Brain microvascular endothelial cell (primary cell): ENCODE measurements at regions not wholly inside any gene's neighbourhood (a gene's known extent, or its start where the extent isn't known, plus 50 kb on each side); places are given as distances from the start of the nearest gene placed in this dataset.
"Not testable (repeated sequence)": the region's sequence is repeated elsewhere in the genome, so short reads cannot be mapped to it uniquely, and the experiment has no call there.

Experiments
- DNase-seq: peaks from one replicate; pipeline ENCODE4 v3.0.0-alpha.2; 2020
- H3K27ac ChIP-seq: fragments of 250-450 bp; sonication (Bioruptor Pico); 2 replicates; pipeline ENCODE4 v1.5.1; 2020; ENCODE audit warnings: mild to moderate bottlenecking, moderate library complexity
- H3K27me3 ChIP-seq: fragments of 250-450 bp; sonication (Bioruptor Pico); replicated peaks from 2 replicates; pipeline ENCODE4 v1.5.1; 2020; ENCODE audit warnings: mild to moderate bottlenecking
- H3K36me3 ChIP-seq: fragments of 250-450 bp; sonication (Bioruptor Pico); replicated peaks from 2 replicates; pipeline ENCODE4 v1.5.1; 2020; ENCODE audit warnings: mild to moderate bottlenecking
- H3K4me3 ChIP-seq: 2 replicates; pipeline ENCODE4 v1.5.1; 2011; ENCODE audit warnings: low read depth, mild to moderate bottlenecking, control low read depth, low read length, moderate library complexity
- CTCF ChIP-seq: IDR thresholded peaks from 2 replicates; pipeline ENCODE4 v1.5.1; 2011; ENCODE audit warnings: low read depth, mild to moderate bottlenecking, moderate library complexity, low read length, control low read depth, inconsistent platforms; ENCODE audit errors: missing control alignments
- in situ Hi-C: cut with HindIII; loops from 2 replicates; pipeline ENCODE4 v1.10.0; 2017; ENCODE audit warnings: low sequenced_read_pairs, low pct_ligation_motif_present

GRCh38 chr16:17001471-17001870 is 469.3 kb downstream of the XYLT1 start:
- no peaks in the 10 kb centered on the region for H3K36me3 ChIP-seq
- no peak overlapping the region for H3K4me3 ChIP-seq
- in situ Hi-C loops = no loop called here
- no peak for TF ChIP-seq CTCF
- DNase-seq = no peak
- H3K27ac ChIP-seq = no peak overlapping the region
- no peaks in the 10 kb centered on the region for H3K27me3 ChIP-seq

- in situ Hi-C loops = no loop called here
- H3K4me3 ChIP-seq = no peak overlapping the region
Observed at GRCh38 chr16:17002565-17002964, 468.2 kb downstream of the XYLT1 start.

GRCh38 chr16:17005963-17006362 is 464.8 kb downstream of the XYLT1 start:
- H3K27ac ChIP-seq, H3K36me3 ChIP-seq, H3K4me3 ChIP-seq, DNase-seq, in situ Hi-C loops, H3K27me3 ChIP-seq: not testable (repeated sequence)

More at GRCh38 chr16:17002565-17002964, 468.2 kb downstream of the XYLT1 start:
- Histone ChIP-seq H3K27me3 (no peaks in the 10 kb centered on the region), H3K27ac (no peak overlapping the region), H3K36me3 (no peaks in the 10 kb centered on the region)
- no peak for DNase-seq
- no peak for TF ChIP-seq CTCF

GRCh38 chr16:17011712-17012111 is 459.0 kb downstream of the XYLT1 start:
- H3K27me3 ChIP-seq = no peaks in the 10 kb centered on the region
- DNase-seq = no peak
- no peak for TF ChIP-seq CTCF
- in situ Hi-C loops = no loop called here
- H3K4me3 ChIP-seq = no peak overlapping the region
- H3K27ac ChIP-seq = no peak overlapping the region
- no peaks in the 10 kb centered on the region for H3K36me3 ChIP-seq

GRCh38 chr16:17013038-17013437 is 457.7 kb downstream of the XYLT1 start:
- Histone ChIP-seq H3K4me3 (no peak overlapping the region), H3K27me3 (no peaks in the 10 kb centered on the region), H3K36me3 (no peaks in the 10 kb centered on the region), H3K27ac (no peak overlapping the region)
- DNase-seq = no peak
- TF ChIP-seq CTCF = no peak
- in situ Hi-C loops = no loop called here

GRCh38 chr16:17014484-17015121 is 456.2 kb downstream of the XYLT1 start:
- in situ Hi-C loops = no loop called here
- no peaks in the 10 kb centered on the region for H3K36me3 ChIP-seq

More at GRCh38 chr16:17014484-17015121, 456.2 kb downstream of the XYLT1 start:
- no peaks in the 10 kb centered on the region for H3K27me3 ChIP-seq
- no peak overlapping the region for H3K27ac ChIP-seq
- H3K4me3 ChIP-seq = no peak overlapping the region
- TF ChIP-seq CTCF = no peak
- no peak for DNase-seq
